Posterior cingulate gyrus (tissue), 11 donors: ENCODE measurements at regions not wholly inside any gene's neighbourhood (a gene's known extent, or its start where the extent isn't known, plus 50 kb on each side); places are given as distances from the start of the nearest gene placed in this dataset.

Source experiments
- DNase-seq, 10 donors: peaks; one replicate each; pipeline versions ENCODE4 v3.0.0 to v3.0.0-alpha.2; 2020 to 2021; ENCODE audit warnings: mixed read lengths in 3 of 10
- intact Hi-C: fragments of 100-400 bp; cut with DNase I; formaldehyde crosslinking; loops from one replicate; pipeline ENCODE4 v1.15.1; 2023

DNA sequence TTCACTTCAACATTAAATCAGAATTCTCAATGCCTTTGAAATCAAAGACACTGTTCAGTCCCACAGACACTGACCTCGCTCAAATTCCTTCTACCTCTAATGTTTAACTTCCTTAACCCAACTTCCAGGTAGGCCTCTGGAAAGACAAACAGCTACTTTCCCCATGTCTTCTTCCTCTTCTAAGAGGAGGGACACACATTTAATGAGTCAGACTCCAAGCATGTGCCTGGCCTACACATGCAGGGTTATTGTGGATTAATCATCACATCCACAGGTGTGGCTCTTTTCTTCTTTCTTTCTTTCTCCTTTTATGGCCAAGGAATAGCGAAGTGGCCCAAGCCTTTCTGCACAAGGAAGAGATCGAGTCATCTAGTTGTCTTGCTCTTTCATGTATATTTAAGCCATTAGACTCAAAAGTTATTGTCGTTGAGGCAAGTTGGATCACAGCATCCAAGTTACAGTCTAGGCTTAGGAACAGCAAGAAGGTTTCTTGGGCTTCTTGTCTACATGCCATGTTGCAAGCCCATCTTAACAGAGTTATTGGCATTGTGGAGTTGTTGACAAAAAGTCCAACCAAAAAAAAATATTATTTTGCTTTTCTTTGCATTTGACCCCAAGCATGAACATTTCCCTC lies 387.8 kb downstream of the IRS1 start:
- no peak for DNase-seq
- intact Hi-C loops = no loop called here

DNA sequence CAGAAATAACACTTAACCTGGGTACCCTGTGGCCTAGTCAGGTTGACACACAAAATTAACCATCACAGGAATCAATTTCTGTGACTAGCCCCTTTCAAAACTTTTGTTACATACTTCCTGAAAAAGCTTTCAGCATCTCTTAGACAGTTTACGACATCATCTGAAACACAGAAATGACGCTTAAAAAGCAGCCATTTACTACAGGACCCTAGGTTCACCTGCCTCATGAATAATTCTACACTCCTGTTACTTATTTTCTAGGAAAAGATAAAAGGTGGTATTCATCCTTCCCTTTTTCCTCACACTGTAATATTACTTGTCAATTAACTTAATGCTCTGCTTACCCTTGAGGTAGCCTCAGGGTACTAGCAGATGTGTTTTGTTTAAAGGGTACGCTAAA lies 388.4 kb downstream of the IRS1 start:
- no peak for DNase-seq
- intact Hi-C loops = no loop called here

DNA sequence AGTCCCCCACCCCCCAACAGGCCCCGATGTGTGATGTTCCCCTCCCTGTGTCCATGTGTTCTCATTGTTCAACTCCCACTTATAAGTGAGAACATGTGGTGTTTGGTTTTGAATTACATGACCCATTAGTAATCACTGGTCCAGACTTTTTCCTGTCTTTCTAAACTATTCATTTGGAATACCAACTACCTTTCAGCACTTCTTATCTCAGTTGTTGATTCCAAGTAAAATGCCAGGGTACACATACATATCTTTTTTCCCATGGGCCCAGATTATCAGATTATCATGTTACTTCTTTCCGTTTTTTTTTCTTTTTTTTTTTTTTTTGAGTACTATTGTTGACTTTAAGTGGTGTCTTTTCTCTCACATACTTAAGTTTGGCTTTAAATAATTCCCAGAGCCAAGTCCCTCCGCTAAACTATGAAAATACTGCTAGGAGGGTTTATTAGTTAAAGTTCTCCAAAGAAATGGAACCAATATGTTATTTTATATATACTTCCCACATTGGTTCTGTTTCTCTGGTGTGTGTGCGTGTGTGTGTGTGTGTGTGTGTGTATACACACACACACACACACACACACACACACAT lies 389.3 kb downstream of the IRS1 start:
- no peak for DNase-seq
- intact Hi-C loops = no loop called here

DNA sequence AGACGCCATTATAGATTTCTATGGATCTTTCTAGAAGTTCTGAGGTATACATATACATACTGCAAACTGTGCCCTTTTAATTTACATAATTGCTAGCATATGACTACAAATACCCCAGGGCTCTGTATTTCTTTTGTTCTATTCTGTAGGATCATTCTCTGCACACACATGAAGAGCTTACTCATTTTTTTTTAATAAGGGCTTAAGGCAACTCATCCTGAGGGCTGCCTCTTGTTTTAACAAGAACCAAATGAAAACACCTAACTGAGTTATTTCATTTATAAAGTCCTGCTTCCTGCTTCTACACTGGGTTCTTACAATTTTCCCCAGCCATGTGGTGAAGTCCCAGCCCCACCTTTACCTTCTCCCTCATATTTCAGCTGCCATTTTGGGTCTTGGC lies 390.5 kb downstream of the IRS1 start:
- no peak for DNase-seq
- intact Hi-C loops = no loop called here

DNA sequence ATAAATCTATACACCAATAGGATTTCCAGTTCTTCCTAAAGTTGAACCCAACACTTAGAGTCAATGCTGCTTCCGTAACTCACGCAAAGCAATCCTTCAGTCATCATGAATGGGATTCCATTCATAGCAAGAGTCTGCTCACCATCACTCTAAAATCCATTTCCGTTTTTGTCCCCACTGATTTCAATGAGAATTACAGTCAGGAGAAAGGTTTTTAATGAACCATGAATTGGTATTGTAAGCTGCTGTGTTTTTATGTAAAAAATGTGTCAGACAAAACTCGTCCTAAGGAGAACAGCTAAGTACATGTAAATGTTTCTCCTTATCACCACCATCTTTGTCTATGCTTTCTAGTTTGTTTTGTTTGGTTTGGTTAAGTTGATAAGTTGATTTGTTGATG lies 391.5 kb downstream of the IRS1 start:
- no peak for DNase-seq
- intact Hi-C loops = no loop called here

DNA sequence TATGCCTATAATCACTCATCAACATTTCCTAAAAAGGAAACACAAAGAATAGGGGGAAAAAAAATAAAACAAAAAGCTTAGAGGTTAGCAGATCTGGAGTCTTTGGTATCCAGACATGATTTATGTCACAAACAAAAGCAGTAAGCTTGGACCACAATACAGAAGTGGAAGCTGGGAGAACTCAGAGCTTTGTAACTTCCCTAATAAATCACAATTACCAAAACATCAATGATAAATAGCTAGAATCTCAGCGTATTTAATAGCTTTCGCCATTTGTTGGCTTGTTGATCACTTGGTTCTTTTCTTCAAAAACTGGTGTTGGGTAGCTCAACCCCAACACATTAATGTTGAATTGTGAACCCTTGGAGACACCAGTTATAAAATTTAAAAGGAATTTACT lies 392.5 kb downstream of the IRS1 start:
- intact Hi-C loops = no loop called here
- DNase-seq = no peak

DNA sequence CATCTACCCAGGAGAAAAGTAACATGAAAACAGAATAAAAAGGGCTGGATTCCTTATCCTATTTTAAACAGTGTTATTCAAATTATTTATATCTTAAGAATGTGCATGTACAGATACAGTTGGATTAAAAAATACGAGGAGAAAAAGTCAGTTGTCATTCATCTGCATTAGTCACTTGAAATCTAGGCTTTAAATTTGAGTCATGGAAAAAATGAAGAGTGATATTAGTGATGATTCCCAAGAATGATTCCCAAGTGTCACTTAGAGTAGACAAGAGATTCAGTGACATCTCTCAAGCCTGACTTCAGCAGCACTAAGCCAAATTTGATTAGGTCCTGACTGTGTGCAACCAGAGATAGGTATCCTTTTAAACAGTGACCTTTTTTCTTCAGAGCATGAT lies 394.2 kb downstream of the IRS1 start:
- no peak for DNase-seq
- intact Hi-C loops = no loop called here

DNA sequence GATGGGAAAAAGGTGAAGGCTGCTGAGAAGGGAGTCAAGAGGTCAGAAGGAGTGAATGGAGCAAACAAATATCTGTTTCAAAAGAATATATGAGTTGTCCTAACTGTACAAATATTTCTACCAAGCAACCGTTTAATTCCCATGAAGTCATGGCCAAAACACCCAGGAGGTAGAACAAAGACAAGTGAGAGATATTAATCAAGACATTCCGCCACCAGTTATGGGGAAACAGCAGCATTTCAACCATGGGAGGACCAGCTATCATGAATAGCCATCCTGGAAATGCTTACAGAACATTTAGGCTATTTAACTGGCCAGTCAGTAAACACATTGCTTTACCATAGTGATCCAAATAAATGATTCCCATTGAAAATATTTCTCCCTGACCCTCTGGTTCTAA lies 396.3 kb downstream of the IRS1 start:
- no peak for DNase-seq

DNA sequence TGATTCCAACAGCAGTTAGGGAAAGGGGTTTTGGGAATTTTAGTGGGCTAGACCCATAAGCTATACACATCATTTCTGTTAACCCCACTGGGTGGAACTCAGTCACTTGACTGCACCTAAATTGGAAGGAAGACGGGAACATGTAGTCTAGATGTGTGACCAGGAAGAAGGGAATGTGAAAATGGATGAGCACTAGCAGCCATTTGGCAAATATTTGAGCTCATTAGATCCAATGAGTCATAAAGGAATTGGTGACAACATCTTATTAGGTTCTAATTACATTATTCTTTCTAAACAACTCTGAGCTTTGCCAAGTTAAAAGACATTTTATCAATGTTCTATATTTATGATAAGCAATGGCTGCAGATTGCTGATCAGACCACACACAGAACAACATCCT lies 400.6 kb downstream of the IRS1 start:
- no peak for DNase-seq
- intact Hi-C loops = no loop called here

More for the DNA sequence above, 396.3 kb downstream of the IRS1 start:
- intact Hi-C loops = no loop called here

DNA sequence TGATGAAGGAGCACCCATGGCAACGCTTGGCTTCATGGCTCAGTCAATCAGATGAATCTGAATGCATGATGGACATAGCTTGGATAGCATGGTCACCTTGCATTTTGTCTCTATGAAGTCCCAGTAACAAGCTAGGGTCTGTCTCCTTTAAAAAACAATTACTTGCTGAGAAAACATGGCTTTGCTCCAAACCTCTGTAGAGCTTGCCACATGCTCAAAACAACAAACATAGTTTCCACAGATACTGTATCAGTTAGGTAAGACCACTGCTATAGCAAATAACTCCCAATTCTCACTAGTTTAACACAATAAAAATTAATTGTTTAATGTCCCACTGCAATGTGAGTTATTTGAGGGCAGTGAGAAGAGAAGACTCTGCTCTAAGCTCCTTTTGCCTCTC lies 401.0 kb downstream of the IRS1 start:
- intact Hi-C loops = no loop called here

DNA sequence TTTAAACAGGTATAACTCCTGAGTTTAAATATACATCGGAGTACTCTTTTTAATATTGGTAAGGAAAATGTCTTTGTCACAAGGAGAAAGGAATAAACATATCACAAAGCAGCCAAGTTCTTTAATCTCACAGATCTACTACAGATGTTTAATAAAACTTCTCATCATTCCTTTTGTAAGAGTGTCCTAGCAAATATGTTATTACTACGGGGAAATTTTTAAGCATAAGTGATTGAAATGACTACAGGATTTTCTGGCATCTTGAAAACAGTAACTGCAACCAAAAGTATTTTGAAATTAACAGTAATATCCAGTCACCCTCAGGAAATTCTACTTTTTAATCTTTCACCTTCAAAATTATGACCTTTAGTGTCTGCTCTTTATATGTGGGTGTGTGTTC lies 403.1 kb downstream of the IRS1 start:
- intact Hi-C loops = no loop called here
- no peak for DNase-seq

More for the DNA sequence above, 401.0 kb downstream of the IRS1 start:
- DNase-seq = no peak

DNA sequence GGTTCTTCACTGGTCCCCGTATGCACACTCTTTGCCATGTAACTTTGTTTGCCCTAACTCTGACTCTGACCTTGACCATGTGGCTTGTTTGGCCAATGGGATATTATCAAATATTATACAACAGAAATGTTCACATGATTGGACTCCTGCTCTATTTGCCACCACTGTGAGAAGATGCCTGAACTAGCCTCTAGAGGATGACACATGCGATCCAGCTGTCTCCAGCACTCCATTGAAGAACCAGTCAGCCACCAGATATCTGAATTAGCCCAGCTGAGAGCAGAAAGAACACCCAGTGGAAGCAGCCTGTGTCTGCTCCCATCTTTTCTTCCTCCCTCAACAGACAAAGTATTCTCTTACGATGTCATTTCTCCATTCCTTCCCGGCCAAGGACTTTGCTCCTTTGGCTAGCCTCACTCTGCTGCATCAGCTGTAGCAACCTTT lies 412.1 kb downstream of the IRS1 start:
- no peak for DNase-seq
- intact Hi-C loops = no loop called here

DNA sequence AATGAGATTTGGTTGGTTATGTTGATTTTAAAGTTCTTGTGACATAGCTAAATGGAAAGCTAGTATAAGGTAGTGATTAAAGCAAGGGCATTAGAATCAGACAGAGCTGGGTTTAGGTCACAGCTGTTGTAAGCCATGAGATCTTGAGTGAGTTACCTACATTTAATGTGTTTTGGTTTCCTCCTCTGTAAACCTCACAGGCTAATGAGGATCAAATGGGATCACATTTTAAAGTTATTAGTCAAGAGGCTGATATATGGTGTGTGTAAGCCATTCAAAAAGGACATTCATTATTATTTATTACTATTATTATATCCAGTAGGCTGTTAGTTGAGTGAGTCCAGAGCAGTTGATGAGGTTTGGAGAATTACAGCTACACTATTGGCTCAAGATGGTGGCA lies 416.2 kb downstream of the IRS1 start:
- intact Hi-C loops = no loop called here

DNA sequence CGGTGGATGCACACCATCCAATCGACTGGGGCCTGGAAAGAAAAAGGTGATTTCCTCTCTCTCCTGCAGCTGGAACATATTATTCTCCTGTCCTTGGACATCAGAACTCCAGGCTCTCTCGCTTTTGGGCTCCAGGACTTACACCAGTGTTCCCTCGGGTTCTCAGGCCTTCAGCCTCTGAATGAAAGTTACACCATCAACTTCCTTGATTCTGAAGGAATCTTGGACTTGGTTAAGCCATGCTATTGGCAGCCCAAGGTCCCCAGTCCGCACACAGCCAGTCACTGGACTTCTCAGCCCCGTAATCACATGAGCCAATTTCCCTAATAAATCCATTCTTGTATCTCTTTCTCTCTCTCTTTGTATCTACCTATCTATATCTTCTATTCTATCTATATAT lies 418.9 kb downstream of the IRS1 start:
- DNase-seq = no peak
- intact Hi-C loops = no loop called here

More for the DNA sequence above, 416.2 kb downstream of the IRS1 start:
- no peak for DNase-seq

DNA sequence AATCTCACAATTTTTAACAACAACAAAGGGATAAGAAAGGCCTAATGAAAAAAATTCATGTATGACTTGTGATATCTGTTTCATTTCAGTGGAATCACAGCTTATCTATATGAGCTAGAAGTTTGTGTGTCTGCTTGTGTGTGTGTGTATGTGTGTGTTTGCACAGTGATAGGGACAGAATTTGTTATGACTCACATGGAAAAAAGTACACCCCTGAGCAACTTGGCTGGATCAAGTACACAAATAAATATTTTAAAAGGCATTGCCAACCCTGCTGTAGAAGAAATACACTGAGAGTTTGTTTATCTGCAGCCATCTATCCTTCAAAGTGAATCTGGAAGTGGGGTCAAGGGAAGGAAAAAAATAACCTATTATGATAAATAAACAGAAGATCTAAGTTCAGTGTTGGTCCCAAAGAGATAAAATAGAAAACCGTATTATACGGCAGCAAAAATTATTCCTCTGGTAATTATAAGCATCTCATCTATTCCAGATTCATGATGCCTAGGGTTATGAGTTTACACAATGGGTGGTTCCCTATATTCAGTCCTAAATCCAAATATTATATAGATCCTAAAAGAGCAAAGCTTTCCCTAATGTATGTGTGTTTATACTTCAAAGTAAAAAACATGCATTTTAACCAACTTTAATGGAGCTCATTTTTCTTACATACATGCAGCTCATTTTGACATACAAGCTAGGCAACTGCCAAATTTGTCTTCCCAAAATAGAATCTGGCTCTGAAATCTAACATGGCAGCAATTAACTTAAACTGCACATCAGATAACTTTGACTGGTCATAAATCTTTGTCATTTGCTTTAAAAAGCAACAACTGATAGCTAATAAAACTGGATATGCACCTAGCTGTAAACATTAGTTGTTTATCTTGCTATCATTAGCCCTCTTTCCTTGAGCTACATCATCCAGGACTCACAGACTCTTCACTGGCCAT lies 420.6 kb downstream of the IRS1 start:
- no peak for DNase-seq
- intact Hi-C loops = no loop called here

DNA sequence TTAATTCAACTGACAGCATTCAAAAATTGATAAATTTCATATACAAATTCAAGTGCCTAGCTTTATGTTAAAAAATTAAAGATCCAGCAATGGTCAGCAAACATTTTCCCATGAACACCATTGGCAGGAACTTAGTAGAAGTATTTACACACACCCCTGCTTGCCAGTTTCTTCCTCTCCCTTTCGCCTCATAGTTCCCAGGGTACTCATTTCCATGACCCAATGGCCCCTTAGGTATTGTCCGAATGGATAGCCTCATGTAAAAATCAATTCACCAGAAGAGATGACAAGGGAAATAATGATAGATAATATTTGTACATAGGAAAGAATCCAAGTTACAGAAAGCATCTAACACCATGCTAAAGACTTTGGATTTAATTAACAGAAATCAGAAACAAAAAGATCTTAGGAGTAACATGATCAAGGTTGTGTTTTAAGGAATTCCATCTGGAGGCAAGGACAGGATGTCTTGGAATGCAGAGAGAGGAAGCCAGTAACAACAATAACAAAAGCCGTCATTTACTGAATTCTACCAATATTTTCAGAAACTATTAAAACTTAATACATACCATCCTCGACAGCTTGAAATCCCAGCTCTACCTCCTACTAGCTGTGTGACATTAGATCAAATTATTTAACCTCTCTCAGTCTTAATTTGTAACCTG lies 423.0 kb downstream of the IRS1 start:
- DNase-seq = no peak
- intact Hi-C loops = no loop called here

DNA sequence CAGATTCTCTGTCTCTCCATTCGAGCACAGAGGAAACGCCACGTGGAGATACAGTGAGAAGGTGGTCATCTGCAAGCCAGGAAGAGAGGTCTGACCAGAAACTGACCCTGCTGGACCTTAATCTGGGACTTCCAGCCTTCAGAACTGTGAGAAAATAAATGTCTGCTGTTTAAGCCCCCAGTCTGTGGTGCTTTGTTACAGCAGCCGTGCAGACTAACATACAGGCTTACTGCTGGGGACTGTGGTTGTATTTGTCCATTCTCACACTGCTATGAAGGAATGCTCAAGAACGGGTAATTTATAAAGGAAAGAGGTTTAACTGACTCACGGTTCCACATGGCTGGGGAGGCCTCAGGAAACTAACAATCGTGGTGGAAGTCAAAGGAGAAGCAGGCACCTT lies 432.7 kb downstream of the IRS1 start:
- intact Hi-C loops = no loop called here

DNA sequence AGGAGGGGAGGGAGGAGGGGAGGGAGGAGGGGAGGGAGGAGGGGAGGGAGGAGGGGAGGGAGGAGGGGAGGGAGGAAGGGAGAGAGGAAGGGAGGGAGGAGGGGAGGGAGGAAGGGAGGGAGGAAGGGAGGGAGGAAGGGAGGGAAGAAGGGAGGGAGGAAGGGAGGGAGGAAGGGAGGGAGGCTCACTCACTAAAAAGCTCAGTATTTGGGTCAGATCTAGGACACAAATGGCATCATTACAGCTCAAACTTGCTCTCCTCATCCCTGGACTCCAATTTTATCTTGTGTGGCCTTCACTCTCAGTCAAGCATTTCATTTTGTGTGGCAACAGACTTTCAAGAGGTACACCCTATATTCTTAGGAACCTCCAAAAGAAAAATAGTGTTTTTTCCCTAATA lies 435.4 kb downstream of the IRS1 start:
- DNase-seq = no peak
- intact Hi-C loops = no loop called here

More for the DNA sequence above, 432.7 kb downstream of the IRS1 start:
- no peak for DNase-seq

DNA sequence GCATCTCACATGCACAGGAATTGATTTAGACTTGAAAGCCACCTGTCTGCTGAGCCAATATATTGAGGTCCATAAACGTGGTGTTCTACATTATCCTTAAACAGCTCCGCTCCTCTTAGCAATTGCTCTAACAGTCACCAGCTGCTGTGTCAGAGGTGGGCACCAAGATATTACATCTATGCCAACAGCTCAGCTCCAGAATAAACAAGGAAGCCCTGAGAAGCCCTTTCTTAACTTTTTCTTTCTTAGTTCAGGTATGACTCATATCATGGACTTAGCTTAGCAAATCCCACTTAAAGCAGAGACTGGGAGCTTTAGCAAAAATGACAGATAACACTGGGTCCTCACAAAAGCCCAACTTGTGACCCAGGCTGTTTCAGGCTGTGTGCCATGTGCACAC lies 436.6 kb downstream of the IRS1 start:
- intact Hi-C loops = no loop called here
- DNase-seq = no peak

DNA sequence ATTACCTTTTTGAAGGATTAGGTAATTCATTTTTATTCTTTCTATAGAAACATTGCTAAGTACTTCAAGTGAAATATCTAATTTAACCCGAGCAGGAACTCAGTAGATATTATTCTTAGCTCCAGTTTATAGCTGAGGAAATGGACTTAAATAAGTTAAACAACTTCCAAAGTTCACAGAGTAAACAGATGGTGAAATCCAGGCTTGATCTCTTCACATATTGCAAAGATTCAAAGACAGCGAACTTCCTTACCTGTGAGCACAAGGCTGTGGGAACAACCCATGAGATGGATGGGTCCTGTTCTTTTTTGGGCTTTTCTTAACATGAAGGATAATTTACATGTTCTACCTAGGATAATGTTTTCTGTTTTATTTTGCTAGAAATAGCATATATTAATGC lies 439.0 kb downstream of the IRS1 start:
- DNase-seq = no peak
- intact Hi-C loops = no loop called here

DNA sequence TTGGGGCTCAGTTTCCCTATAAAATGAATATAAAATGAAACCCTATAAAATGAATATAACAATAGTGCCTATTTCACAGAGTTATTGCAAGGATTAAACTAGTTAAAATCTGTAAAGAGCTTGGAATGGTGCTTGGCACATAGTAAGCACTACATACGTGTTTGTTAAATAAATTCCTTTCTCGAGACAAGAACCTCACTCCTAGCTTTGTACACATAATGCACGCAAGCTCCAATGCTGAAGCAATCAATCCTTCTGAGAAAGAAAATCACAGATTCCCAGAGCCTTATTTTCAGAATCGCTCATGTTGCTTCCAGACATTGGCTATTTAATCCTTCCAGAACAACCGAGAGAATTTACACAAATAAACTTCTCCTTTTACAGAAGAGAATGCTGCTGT lies 440.9 kb downstream of the IRS1 start:
- DNase-seq = no peak
- intact Hi-C loops = no loop called here
